SU-DHL-6 (cell line): ENCODE measurements at regions not wholly inside any gene's neighbourhood (a gene's known extent, or its start where the extent isn't known, plus 50 kb on each side); places are given as distances from the start of the nearest gene placed in this dataset.

ENCODE experiments used
- H2AFZ ChIP-seq: fragments of 200-600 bp; sonication (generic); 2 replicates; pipeline ENCODE4 v1.6.1; 2014; ENCODE audit warnings: low read depth, mild to moderate bottlenecking, moderate library complexity, mixed read lengths, antibody characterized with exemption, low read length; ENCODE audit not compliant: severe bottlenecking
- H3F3A ChIP-seq: fragments of 200-600 bp; shearing (Covaris generic); 2 replicates; pipeline ENCODE4 v1.6.0; 2016; ENCODE audit warnings: antibody characterized with exemption, mild to moderate bottlenecking; ENCODE audit not compliant: insufficient read depth
- H3K27ac ChIP-seq: fragments of 200-600 bp; sonication (generic); 2 replicates; pipeline ENCODE4 v1.5.1; 2016; ENCODE audit warnings: low read depth, mild to moderate bottlenecking, low read length, moderate library complexity, mixed read lengths
- H3K27me3 ChIP-seq: fragments of 200-600 bp; sonication (generic), shearing (Covaris generic); 2 replicates; pipeline ENCODE4 v1.6.0; 2014; ENCODE audit warnings: mild to moderate bottlenecking, low read length
- H3K36me3 ChIP-seq: fragments of 200-600 bp; sonication (generic); 2 replicates; pipeline ENCODE4 v1.6.1; 2014; ENCODE audit warnings: mild to moderate bottlenecking, low read length, mixed read lengths
- H3K4me2 ChIP-seq: fragments of 300-600, 200-600 bp; shearing (Covaris generic), sonication (generic); 2 replicates; pipeline ENCODE4 v1.6.0; 2014; ENCODE audit warnings: low read length, low read depth, mild to moderate bottlenecking; ENCODE audit not compliant: poor library complexity, severe bottlenecking
- H3K4me3 ChIP-seq: fragments of 200-600 bp; sonication (generic); 2 replicates; pipeline ENCODE4 v1.5.1; 2014; ENCODE audit warnings: antibody characterized with exemption, low read length, mild to moderate bottlenecking, mixed read lengths; ENCODE audit not compliant: insufficient read depth, poor library complexity, severe bottlenecking
- H3K79me2 ChIP-seq: fragments of 200-600 bp; sonication (generic); 2 replicates; pipeline ENCODE4 v1.6.1; 2014; ENCODE audit warnings: mild to moderate bottlenecking, low read length, moderate library complexity; ENCODE audit not compliant: insufficient read depth
- H3K9ac ChIP-seq: fragments of 200-600 bp; sonication (generic); 2 replicates; pipeline ENCODE4 v1.7.0; 2014; ENCODE audit warnings: mild to moderate bottlenecking, low read length
- H3K9me2 ChIP-seq: fragments of 200-600 bp; sonication (generic); replicated peaks from 2 replicates; pipeline ENCODE4 v1.6.1; 2014; ENCODE audit warnings: low read length; ENCODE audit not compliant: insufficient read depth
- H3K9me3 ChIP-seq: fragments of 200-600 bp; sonication (generic); 2 replicates; pipeline ENCODE4 v1.6.1; 2014; ENCODE audit warnings: low read length, mixed read lengths; ENCODE audit not compliant: insufficient read depth
- H4K20me1 ChIP-seq: fragments of 200-600 bp; sonication (generic); 2 replicates; pipeline ENCODE4 v1.6.1; 2014; ENCODE audit warnings: low read depth, mild to moderate bottlenecking, antibody characterized with exemption, low read length, moderate library complexity, mixed read lengths
- CTCF ChIP-seq: fragments of 200-600 bp; sonication (generic); IDR thresholded peaks from one replicate; pipeline ENCODE4 v1.5.1; 2017; ENCODE audit warnings: antibody characterized with exemption, mild to moderate bottlenecking, low read length, moderate library complexity; ENCODE audit not compliant: insufficient read depth, poor library complexity, severe bottlenecking
- EZH2phosphoT487 ChIP-seq: fragments of 200-600 bp; sonication (generic), shearing (Covaris generic); conservative IDR thresholded peaks from 2 replicates; pipeline ENCODE4 v1.6.1; 2018; ENCODE audit warnings: mild to moderate bottlenecking, antibody characterized with exemption, low read length, moderate library complexity, mixed read lengths

- TF ChIP-seq EZH2phosphoT487 (no peak), CTCF (no peak)
Observed at GRCh38 chr14:34059925-34060650, 109.2 kb upstream of the EGLN3 start.

GRCh38 chr14:34059037-34059924 is 108.4 kb upstream of the EGLN3 start:
- no peaks in the 10 kb centered on the region for H3K79me2 ChIP-seq
- no peaks in the 10 kb centered on the region for H3F3A ChIP-seq
- no peak overlapping the region for H3K4me3 ChIP-seq
- no peaks in the 10 kb centered on the region for H3K27me3 ChIP-seq
- no peaks in the 10 kb centered on the region for H3K9me2 ChIP-seq
- no peaks in the 10 kb centered on the region for H3K9me3 ChIP-seq
- H4K20me1 ChIP-seq: no peaks in the 10 kb centered on the region
- no peak overlapping the region for H3K9ac ChIP-seq
- no peak overlapping the region for H3K27ac ChIP-seq
- no peaks in the 10 kb centered on the region for H3K36me3 ChIP-seq
- TF ChIP-seq CTCF: no peak
- TF ChIP-seq EZH2phosphoT487: no peak
- no peak overlapping the region for H2AFZ ChIP-seq
- H3K4me2 ChIP-seq: no peak overlapping the region

More at GRCh38 chr14:34059925-34060650, 109.2 kb upstream of the EGLN3 start:
- Histone ChIP-seq H3K79me2 (no peaks in the 10 kb centered on the region), H2AFZ (no peak overlapping the region), H3K27ac (no peak overlapping the region), H4K20me1 (no peaks in the 10 kb centered on the region), H3K36me3 (no peaks in the 10 kb centered on the region), H3K4me3 (no peak overlapping the region), H3K9ac (no peak overlapping the region), H3K9me3 (no peaks in the 10 kb centered on the region), H3K4me2 (no peak overlapping the region), H3K27me3 (no peaks in the 10 kb centered on the region), H3K9me2 (no peaks in the 10 kb centered on the region), H3F3A (no peaks in the 10 kb centered on the region)

- TF ChIP-seq EZH2phosphoT487 (no peak), CTCF (no peak)
- Histone ChIP-seq H4K20me1 (no peaks in the 10 kb centered on the region), H3K79me2 (no peaks in the 10 kb centered on the region), H3K27ac (no peak overlapping the region), H3K9me3 (no peaks in the 10 kb centered on the region), H3K4me3 (no peak overlapping the region), H3K9me2 (no peaks in the 10 kb centered on the region), H3K27me3 (no peaks in the 10 kb centered on the region), H2AFZ (no peak overlapping the region), H3K9ac (no peak overlapping the region), H3K36me3 (no peaks in the 10 kb centered on the region), H3K4me2 (no peak overlapping the region), H3F3A (no peaks in the 10 kb centered on the region)
Observed at GRCh38 chr14:34058510-34058909, 107.6 kb upstream of the EGLN3 start.
